ENCODE measurements at regions not wholly inside any gene's neighbourhood (a gene's known extent, or its start where the extent isn't known, plus 50 kb on each side); places are given as distances from the start of the nearest gene placed in this dataset.

GRCh38 chr4:22071749-22072148 is 123.2 kb upstream of the KCNIP4 start:
- TF ChIP-seq CTCF (conservative IDR thresholded peaks at IDR 0.05; ENCODE audit: low read depth, low read length) (no peak), EZH2 (IDR thresholded peaks at IDR 0.05; ENCODE audit: borderline replicate concordance, low read depth, low read length, poor library complexity, severe bottlenecking) (no peak)
